H9 (cell line): ENCODE measurements at regions not wholly inside any gene's neighbourhood (a gene's known extent, or its start where the extent isn't known, plus 50 kb on each side); places are given as distances from the start of the nearest gene placed in this dataset.

Experiments used
- DNase-seq: peaks from one replicate; pipeline ENCODE4 v3.0.0-alpha.2; 2017
- H2AFZ ChIP-seq: one replicate; pipeline ENCODE4 v1.6.1; 2013; ENCODE audit warnings: mild to moderate bottlenecking, low read length, control low read depth, moderate library complexity
- H2AK5ac ChIP-seq: 2 replicates; pipeline ENCODE4 v1.6.1; 2013; ENCODE audit warnings: low read length, control low read depth, mixed read lengths; ENCODE audit not compliant: insufficient read length
- H2BK120ac ChIP-seq: one replicate; pipeline ENCODE4 v1.6.1; 2013; ENCODE audit warnings: low read depth, mild to moderate bottlenecking, low read length, control low read depth, inconsistent platforms; ENCODE audit not compliant: poor library complexity, severe bottlenecking
- H2BK12ac ChIP-seq: 2 replicates; pipeline ENCODE4 v1.6.1; 2013; ENCODE audit warnings: low read length, control low read depth, mixed read lengths, low read depth; ENCODE audit not compliant: insufficient read length
- H2BK15ac ChIP-seq: 2 replicates; pipeline ENCODE4 v1.6.1; 2013; ENCODE audit warnings: low read depth, low read length, control low read depth
- H2BK20ac ChIP-seq: one replicate; pipeline ENCODE4 v1.6.1; 2013; ENCODE audit warnings: low read depth, mild to moderate bottlenecking, low read length, control low read depth, inconsistent platforms; ENCODE audit not compliant: poor library complexity, severe bottlenecking
- H2BK5ac ChIP-seq: 2 replicates; pipeline ENCODE4 v1.6.1; 2013; ENCODE audit warnings: low read length, control low read depth, mixed read lengths; ENCODE audit not compliant: insufficient read length
- H3K14ac ChIP-seq: 2 replicates; pipeline ENCODE4 v1.6.1; 2013; ENCODE audit warnings: low read length, control low read depth; ENCODE audit not compliant: insufficient read depth
- H3K18ac ChIP-seq: 2 replicates; pipeline ENCODE4 v1.6.1; 2013; ENCODE audit warnings: low read depth, mild to moderate bottlenecking, mixed read lengths, low read length, control low read depth; ENCODE audit not compliant: insufficient read length
- H3K23ac ChIP-seq: 2 replicates; pipeline ENCODE4 v1.6.1; 2013; ENCODE audit warnings: low read length, control low read depth, mixed read lengths, low read depth; ENCODE audit not compliant: insufficient read length
- H3K23me2 ChIP-seq: 2 replicates; pipeline ENCODE4 v1.6.1; 2013; ENCODE audit warnings: low read depth, mild to moderate bottlenecking, mixed read lengths, low read length, control low read depth; ENCODE audit not compliant: insufficient read length, poor library complexity, severe bottlenecking
- H3K27ac ChIP-seq: 2 replicates; pipeline ENCODE4 v1.5.1; 2013; ENCODE audit warnings: low read length, control low read depth, mixed read lengths, low read depth; ENCODE audit not compliant: insufficient read length
- H3K27me3 ChIP-seq: 2 replicates; pipeline ENCODE4 v1.6.1; 2013; ENCODE audit warnings: low read length, control low read depth, inconsistent platforms; ENCODE audit not compliant: insufficient read depth
- H3K4ac ChIP-seq: 2 replicates; pipeline ENCODE4 v1.6.1; 2013; ENCODE audit warnings: low read depth, mild to moderate bottlenecking, control low read depth, inconsistent platforms, low read length, moderate library complexity
- H3K4me1 ChIP-seq: 2 replicates; pipeline ENCODE4 v1.6.1; 2013; ENCODE audit warnings: low read length, control low read depth, inconsistent platforms; ENCODE audit not compliant: insufficient read depth
- H3K4me2 ChIP-seq: 2 replicates; pipeline ENCODE4 v1.6.1; 2013; ENCODE audit warnings: low read length, control low read depth, mixed read lengths; ENCODE audit not compliant: insufficient read length, insufficient read depth
- H3K56ac ChIP-seq: 2 replicates; pipeline ENCODE4 v1.6.1; 2013; ENCODE audit warnings: low read depth, mild to moderate bottlenecking, mixed read lengths, low read length, control low read depth; ENCODE audit not compliant: insufficient read length
- H3K79me1 ChIP-seq: 2 replicates; pipeline ENCODE4 v1.6.1; 2013; ENCODE audit warnings: low read depth, mild to moderate bottlenecking, moderate library complexity, low read length, control low read depth, inconsistent platforms; ENCODE audit not compliant: insufficient read depth, poor library complexity, severe bottlenecking
- H3K79me2 ChIP-seq: 2 replicates; pipeline ENCODE4 v1.6.1; 2013; ENCODE audit warnings: low read length, control low read depth, inconsistent platforms; ENCODE audit not compliant: insufficient read depth
- H3K9ac ChIP-seq: 2 replicates; pipeline ENCODE4 v1.6.1; 2013; ENCODE audit warnings: low read length, control low read depth, mixed read lengths; ENCODE audit not compliant: insufficient read length; ENCODE audit errors: extremely low read depth
- H3K9me3 ChIP-seq: one replicate; pipeline ENCODE4 v1.6.1; 2013; ENCODE audit warnings: low read depth, low read length, inconsistent platforms; ENCODE audit not compliant: control insufficient read depth
- H3T11ph ChIP-seq: one replicate; pipeline ENCODE4 v1.6.1; 2013; ENCODE audit warnings: mild to moderate bottlenecking, low read length, control low read depth, inconsistent platforms
- H4K20me1 ChIP-seq: one replicate; pipeline ENCODE4 v1.6.1; 2013; ENCODE audit not compliant: control insufficient read depth, insufficient read length, insufficient read depth
- H4K5ac ChIP-seq: 2 replicates; pipeline ENCODE4 v1.6.1; 2013; ENCODE audit warnings: low read depth, mild to moderate bottlenecking, mixed read lengths, low read length, control low read depth; ENCODE audit not compliant: insufficient read length
- H4K8ac ChIP-seq: replicated peaks from 2 replicates; pipeline ENCODE4 v1.6.1; 2013; ENCODE audit warnings: low read length, control low read depth, mixed read lengths, low read depth; ENCODE audit not compliant: insufficient read length
- H4K91ac ChIP-seq: 2 replicates; pipeline ENCODE4 v1.6.1; 2013; ENCODE audit warnings: low read depth, mild to moderate bottlenecking, moderate library complexity, mixed read lengths, low read length, control low read depth; ENCODE audit not compliant: insufficient read length
- H3K27ac Mint-ChIP-seq, 3 experiments: 2 replicates in 2 of 3; 3 replicates in 1 of 3; pipeline ENCODE4 v1.8.0; 2020 to 2021; ENCODE audit warnings: mixed read lengths in 3 of 3, mild to moderate bottlenecking in 1 of 3, moderate library complexity in 1 of 3
- H3K27me3 Mint-ChIP-seq: 2 replicates; pipeline ENCODE4 v1.8.0; 2021; ENCODE audit warnings: low read depth, mild to moderate bottlenecking, moderate library complexity, mixed read lengths
- H3K36me3 Mint-ChIP-seq, 3 experiments: 2 replicates in 2 of 3; 3 replicates in 1 of 3; pipeline ENCODE4 v1.8.0; 2020 to 2021; ENCODE audit warnings: low read depth in 3 of 3, mixed read lengths in 3 of 3; ENCODE audit not compliant: insufficient read depth in 1 of 3
- H3K4me1 Mint-ChIP-seq, 2 experiments: 2 replicates each; pipeline ENCODE4 v1.8.0; 2020; ENCODE audit warnings: mixed read lengths in 2 of 2
- H3K4me3 Mint-ChIP-seq, 2 experiments: 2 replicates in 1 of 2; 3 replicates in 1 of 2; pipeline ENCODE4 v1.8.0; 2020 to 2021; ENCODE audit warnings: mild to moderate bottlenecking in 2 of 2, mixed read lengths in 2 of 2, moderate library complexity in 1 of 2
- H3K9me3 Mint-ChIP-seq, 2 experiments: 2 replicates in 1 of 2; 3 replicates in 1 of 2; pipeline ENCODE4 v1.8.0; 2020; ENCODE audit warnings: mild to moderate bottlenecking in 2 of 2, mixed read lengths in 2 of 2, moderate library complexity in 1 of 2
- WGBS: extraction: QIAGEN DNeasy Blood & Tissue Kit; methylation state at CpG from one replicate; pipeline ENCODE4 v1.1.7; 2013; ENCODE audit warnings: missing lambda C conversion rate, low lambda C conversion rate, mixed read lengths; ENCODE audit not compliant: insufficient read length; ENCODE audit errors: extremely low coverage; 5-methylcytosine and 5-hydroxymethylcytosine counted together
- TF ChIP-seq, protein P1 (sequence below): fragments of 200-600 bp; sonication (generic); conservative IDR thresholded peaks from 3 replicates; pipeline ENCODE4 v1.8.0; 2021; ENCODE audit warnings: antibody characterized with exemption, mild to moderate bottlenecking

DNA sequence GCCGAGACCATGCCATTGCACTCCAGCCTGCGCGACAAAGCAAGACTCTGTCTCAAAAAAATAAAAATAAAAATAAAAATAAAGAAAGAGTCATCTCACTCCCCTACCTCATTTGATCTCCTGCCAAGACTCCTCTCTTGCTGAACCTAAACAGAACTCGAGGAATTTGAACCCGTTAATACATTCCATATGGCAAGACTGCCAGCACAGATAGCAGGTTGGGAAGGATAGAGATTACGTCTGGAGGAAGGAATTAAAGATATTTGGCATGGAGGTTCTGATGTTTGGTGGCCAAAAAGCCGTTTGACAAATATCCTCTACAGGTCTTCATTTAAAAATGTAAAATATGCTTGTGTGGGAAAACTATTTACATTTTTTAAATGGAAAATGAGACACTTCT lies 549.6 kb downstream of the HTR7 start:
- Histone ChIP-seq H3K79me1 (no peaks in the 10 kb centered on the region), H3K79me2 (no peaks in the 10 kb centered on the region), H3K23ac (no peak overlapping the region), H2AFZ (no peak overlapping the region), H4K8ac (no peak overlapping the region), H3K9me3 (no peaks in the 10 kb centered on the region), H3K18ac (no peak overlapping the region), H2BK12ac (no peak overlapping the region), H3K4ac (no peak overlapping the region), H3K9ac (no peak overlapping the region), H3K27ac (no peak overlapping the region), H4K5ac (no peak overlapping the region), H3K4me2 (no peak overlapping the region), H2BK20ac (no peak overlapping the region), H4K91ac (no peak overlapping the region), H3K27me3 (no peaks in the 10 kb centered on the region), H2BK15ac (no peak overlapping the region), H2AK5ac (no peak overlapping the region), H2BK5ac (no peak overlapping the region), H3T11ph (no peak overlapping the region), H3K56ac (no peak overlapping the region), H3K14ac (no peak overlapping the region), H4K20me1 (no peaks in the 10 kb centered on the region), H3K23me2 (no peaks in the 10 kb centered on the region), H2BK120ac (no peak overlapping the region), H3K4me1 (no peaks in the 10 kb centered on the region)
- Mint-ChIP-seq H3K27me3 (no peaks in the 10 kb centered on the region), H3K27ac (no peak overlapping the region), H3K4me1 (peaks cover 10% of the 10 kb centered on the region in 2 experiments), H3K4me3 (no peak overlapping the region), H3K36me3 (peaks cover 2 to 9% (median 3%) of the 10 kb centered on the region in 3 experiments; a peak in 3 of 7 replicates), H3K9me3 (peaks cover 0 to 4% of the 10 kb centered on the region in 2 experiments; a peak in 2 of 5 replicates)
- TF ChIP-seq, protein P1, sequence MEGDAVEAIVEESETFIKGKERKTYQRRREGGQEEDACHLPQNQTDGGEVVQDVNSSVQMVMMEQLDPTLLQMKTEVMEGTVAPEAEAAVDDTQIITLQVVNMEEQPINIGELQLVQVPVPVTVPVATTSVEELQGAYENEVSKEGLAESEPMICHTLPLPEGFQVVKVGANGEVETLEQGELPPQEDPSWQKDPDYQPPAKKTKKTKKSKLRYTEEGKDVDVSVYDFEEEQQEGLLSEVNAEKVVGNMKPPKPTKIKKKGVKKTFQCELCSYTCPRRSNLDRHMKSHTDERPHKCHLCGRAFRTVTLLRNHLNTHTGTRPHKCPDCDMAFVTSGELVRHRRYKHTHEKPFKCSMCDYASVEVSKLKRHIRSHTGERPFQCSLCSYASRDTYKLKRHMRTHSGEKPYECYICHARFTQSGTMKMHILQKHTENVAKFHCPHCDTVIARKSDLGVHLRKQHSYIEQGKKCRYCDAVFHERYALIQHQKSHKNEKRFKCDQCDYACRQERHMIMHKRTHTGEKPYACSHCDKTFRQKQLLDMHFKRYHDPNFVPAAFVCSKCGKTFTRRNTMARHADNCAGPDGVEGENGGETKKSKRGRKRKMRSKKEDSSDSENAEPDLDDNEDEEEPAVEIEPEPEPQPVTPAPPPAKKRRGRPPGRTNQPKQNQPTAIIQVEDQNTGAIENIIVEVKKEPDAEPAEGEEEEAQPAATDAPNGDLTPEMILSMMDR, result no peak
- no CpG with 5 or more reads among the region's 7 CpGs for WGBS
- no peak for DNase-seq
